NCI-H446 treated with DMSO at 0.1 percent for 48 hours (cell line): ENCODE measurements at regions not wholly inside any gene's neighbourhood (a gene's known extent, or its start where the extent isn't known, plus 50 kb on each side); places are given as distances from the start of the nearest gene placed in this dataset.

ENCODE experiments used
- DNase-seq: peaks from one replicate; lab custom pipeline; 2025; lab: John Stamatoyannopoulos, UW

- DNase-seq, result no peak
These were observed 114.9 kb downstream of the C9orf50 start for GRCh38 chr9:129506041-129506440.

GRCh38 chr9:129505270-129505902 is 115.5 kb downstream of the C9orf50 start:
- DNase-seq, result no peak

- DNase-seq, result no peak
These were observed 116.5 kb downstream of the C9orf50 start for GRCh38 chr9:129504404-129504803.

GRCh38 chr9:129501771-129502319 is 119.1 kb downstream of the C9orf50 start:
- no peak for DNase-seq

GRCh38 chr9:129500863-129501770 is 119.8 kb downstream of the C9orf50 start:
- no peak for DNase-seq

GRCh38 chr9:129500161-129500862 is 120.6 kb downstream of the C9orf50 start:
- no peak for DNase-seq

- no peak for DNase-seq
These were observed 122.2 kb downstream of the C9orf50 start for GRCh38 chr9:129498451-129499384.

GRCh38 chr9:129497813-129498450 is 123.0 kb downstream of the C9orf50 start:
- DNase-seq, result no peak

- peak; percentile 61 for DNase-seq
These were observed 123.7 kb downstream of the C9orf50 start for GRCh38 chr9:129497005-129497812.

GRCh38 chr9:129496473-129497004 is 124.4 kb downstream of the C9orf50 start:
- DNase-seq, result peak; percentile 63

GRCh38 chr9:129495620-129496472 is 125.1 kb downstream of the C9orf50 start:
- DNase-seq, result peak; percentile 62

- no peak for DNase-seq
These were observed 126.7 kb downstream of the C9orf50 start for GRCh38 chr9:129494113-129494789.

GRCh38 chr9:129493706-129494047 is 127.2 kb downstream of the C9orf50 start:
- no peak for DNase-seq

- no peak for DNase-seq
These were observed 127.7 kb downstream of the C9orf50 start for GRCh38 chr9:129493002-129493705.

- DNase-seq, result no peak
These were observed 129.4 kb downstream of the C9orf50 start for GRCh38 chr9:129491487-129491855.

GRCh38 chr9:129490583-129491486 is 130.1 kb downstream of the C9orf50 start:
- DNase-seq, result no peak
